IMR-90 (cell line): ENCODE measurements at regions not wholly inside any gene's neighbourhood (a gene's known extent, or its start where the extent isn't known, plus 50 kb on each side); places are given as distances from the start of the nearest gene placed in this dataset.

Experiments used
- ATAC-seq: fragments of 200-7000 bp; cut with Tn5 transposase; 2 replicates; pipeline ENCODE4 v1.9.1; 2020; ENCODE audit warnings: low read depth, mild to moderate bottlenecking, moderate library complexity
- BruUV-seq: library from RNA; stranded (reverse); fragments of 400-500 nt; replicated peaks from 2 replicates; lab custom pipeline; 2021; lab: Mats Ljungman, UMichigan
- CTCF ChIA-PET: fragments of 300-600 bp; formaldehyde crosslinking; extraction: SDS; loops from one replicate; lab custom pipeline; 2021; ENCODE audit warnings: antibody characterized with exemption; lab: Yijun Ruan, JAX
- POLR2A ChIA-PET: fragments of 300-600 bp; sonication (Branson Sonifier 250); formaldehyde crosslinking; loops from one replicate; lab custom pipeline; 2022; ENCODE audit warnings: antibody characterized with exemption; ENCODE audit not compliant: unreplicated experiment; lab: Charles Lee
- DNase-seq: peaks from one replicate; pipeline ENCODE4 v3.0.0; 2013
- H2AFZ ChIP-seq: replicated peaks from 2 replicates; pipeline ENCODE3; 2013; ENCODE audit warnings: low read length, mild to moderate bottlenecking; ENCODE audit not compliant: poor library complexity
- H2AK5ac ChIP-seq: 2 replicates; pipeline ENCODE4 v1.6.1; 2013; ENCODE audit warnings: low read depth, low read length, inconsistent platforms
- H2AK9ac ChIP-seq: replicated peaks from 2 replicates; pipeline ENCODE3; 2013; ENCODE audit warnings: mild to moderate bottlenecking, low read depth, low read length, moderate library complexity; ENCODE audit not compliant: poor library complexity
- H2BK120ac ChIP-seq: 2 replicates; pipeline ENCODE4 v1.6.1; 2013; ENCODE audit warnings: low read depth, low read length, inconsistent platforms
- H2BK15ac ChIP-seq: 3 replicates; pipeline ENCODE4 v1.6.1; 2013; ENCODE audit warnings: low read depth, low read length, inconsistent platforms
- H2BK20ac ChIP-seq: 2 replicates; pipeline ENCODE4 v1.6.1; 2013; ENCODE audit warnings: low read depth, mild to moderate bottlenecking, inconsistent platforms, low read length, moderate library complexity
- H2BK5ac ChIP-seq: 2 replicates; pipeline ENCODE4 v1.6.1; 2013; ENCODE audit warnings: mild to moderate bottlenecking, low read depth, low read length, inconsistent platforms; ENCODE audit not compliant: poor library complexity, severe bottlenecking
- H3K14ac ChIP-seq: replicated peaks from 2 replicates; pipeline ENCODE4 v1.6.1; 2013; ENCODE audit warnings: low read depth, low read length, inconsistent platforms
- H3K18ac ChIP-seq: 2 replicates; pipeline ENCODE4 v1.6.1; 2013; ENCODE audit warnings: low read depth, low read length, control low read depth
- H3K23ac ChIP-seq: 2 replicates; pipeline ENCODE4 v1.6.1; 2013; ENCODE audit warnings: low read depth, low read length, inconsistent platforms
- H3K27ac ChIP-seq: 2 replicates; pipeline ENCODE4 v1.5.1; 2013; ENCODE audit warnings: mild to moderate bottlenecking, control low read depth, low read length; ENCODE audit not compliant: insufficient read depth
- H3K27me3 ChIP-seq: 2 replicates; pipeline ENCODE4 v1.6.1; 2013; ENCODE audit warnings: low read length; ENCODE audit not compliant: control insufficient read depth, insufficient read depth
- H3K36me3 ChIP-seq: 2 replicates; pipeline ENCODE4 v1.6.1; 2013; ENCODE audit warnings: low read length, mixed read lengths; ENCODE audit not compliant: control insufficient read depth, insufficient read depth
- H3K4ac ChIP-seq: 2 replicates; pipeline ENCODE4 v1.6.1; 2013; ENCODE audit warnings: low read depth, low read length, inconsistent platforms
- H3K4me1 ChIP-seq: 2 replicates; pipeline ENCODE4 v1.6.1; 2013; ENCODE audit warnings: low read length, mixed read lengths; ENCODE audit not compliant: control insufficient read depth, insufficient read depth
- H3K4me2 ChIP-seq: 2 replicates; pipeline ENCODE4 v1.6.1; 2013; ENCODE audit warnings: low read depth, mild to moderate bottlenecking, control low read depth, low read length, moderate library complexity
- H3K4me3 ChIP-seq: 2 replicates; pipeline ENCODE4 v1.5.1; 2013; ENCODE audit warnings: low read depth, mild to moderate bottlenecking, control low read depth, low read length, moderate library complexity; ENCODE audit not compliant: insufficient read depth
- H3K56ac ChIP-seq: 2 replicates; pipeline ENCODE4 v1.6.1; 2013; ENCODE audit warnings: low read length, inconsistent platforms; ENCODE audit not compliant: insufficient read depth; ENCODE audit errors: extremely low read depth
- H3K79me1 ChIP-seq, 2 experiments: 2 replicates each; pipeline ENCODE4 v1.6.1; 2013; ENCODE audit warnings: low read length in 2 of 2, inconsistent platforms in 1 of 2, low read depth in 1 of 2
- H3K9ac ChIP-seq: 2 replicates; pipeline ENCODE4 v1.6.1; 2013; ENCODE audit warnings: low read depth, low read length, control low read depth
- H3K9me1 ChIP-seq: 2 replicates; pipeline ENCODE4 v1.6.1; 2013; ENCODE audit warnings: low read length, inconsistent platforms; ENCODE audit not compliant: insufficient read depth
- H3K9me3 ChIP-seq: 2 replicates; pipeline ENCODE4 v1.6.1; 2013; ENCODE audit warnings: low read length; ENCODE audit not compliant: control insufficient read depth, insufficient read depth
- H4K20me1 ChIP-seq: 2 replicates; pipeline ENCODE4 v1.6.1; 2013; ENCODE audit warnings: low read length, inconsistent platforms; ENCODE audit not compliant: insufficient read depth
- H4K5ac ChIP-seq: 2 replicates; pipeline ENCODE4 v1.6.1; 2013; ENCODE audit warnings: mild to moderate bottlenecking, low read depth, low read length, control low read depth
- H4K8ac ChIP-seq, 2 experiments: 2 replicates each; pipeline ENCODE4 v1.6.1; 2013; ENCODE audit warnings: low read depth in 2 of 2, low read length in 2 of 2, control low read depth in 1 of 2, inconsistent platforms in 1 of 2
- H4K91ac ChIP-seq: 2 replicates; pipeline ENCODE4 v1.6.1; 2013; ENCODE audit warnings: low read depth, low read length, inconsistent platforms; ENCODE audit not compliant: insufficient read depth
- BHLHE40 ChIP-seq: fragments of 150-350 bp; IDR thresholded peaks from 2 replicates; pipeline ENCODE4 v1.6.1; 2016; ENCODE audit warnings: mild to moderate bottlenecking, low read depth, low read length
- CEBPB ChIP-seq: IDR thresholded peaks from 2 replicates; pipeline ENCODE4 v1.6.1; 2012; ENCODE audit warnings: low read depth, low read length, improper control_type of control experiment
- CHD1 ChIP-seq: IDR thresholded peaks from 2 replicates; pipeline ENCODE4 v1.6.1; 2012; ENCODE audit warnings: low read depth, low read length, improper control_type of control experiment
- CTCF ChIP-seq: conservative IDR thresholded peaks from 2 replicates; pipeline ENCODE4 v1.5.1; 2012; ENCODE audit warnings: mild to moderate bottlenecking, low read depth, low read length, improper control_type of control experiment
- MAFK ChIP-seq: IDR thresholded peaks from 2 replicates; pipeline ENCODE4 v1.6.1; 2012; ENCODE audit warnings: low read depth, low read length, improper control_type of control experiment
- NFE2L2 ChIP-seq: fragments of 150-350 bp; IDR thresholded peaks from 2 replicates; pipeline ENCODE4 v1.6.1; 2016; ENCODE audit warnings: low read depth, mild to moderate bottlenecking, low read length
- POLR2A ChIP-seq: IDR thresholded peaks from 2 replicates; pipeline ENCODE4 v1.6.1; 2012; ENCODE audit warnings: mild to moderate bottlenecking, low read depth, low read length
- RFX5 ChIP-seq: IDR thresholded peaks from 2 replicates; pipeline ENCODE4 v1.8.0; 2012; ENCODE audit warnings: low read depth, mild to moderate bottlenecking, low read length, moderate library complexity
- WGBS, 2 experiments: methylation state at CpG; one replicate each; pipeline versions ENCODE4 v1.1.5 to v1.1.7; 2013; ENCODE audit warnings: missing lambda C conversion rate in 2 of 2; ENCODE audit not compliant: insufficient read length in 1 of 2; ENCODE audit errors: extremely low coverage in 2 of 2; 5-methylcytosine and 5-hydroxymethylcytosine counted together
- dilution Hi-C: fragments of 300-500 bp; cut with HindIII; formaldehyde crosslinking; loops from one replicate; pipeline ENCODE4 v1.14.3; 2018; ENCODE audit warnings: low sequenced_read_pairs; ENCODE audit not compliant: unreplicated experiment
- in situ Hi-C: fragments of 300-500 bp; cut with MboI; formaldehyde crosslinking; loops from 3 replicates; pipeline ENCODE4 v1.14.3; 2019; ENCODE audit warnings: low sequenced_read_pairs, inconsistent platforms, mixed read lengths
- intact Hi-C: fragments of 100-400 bp; cut with micrococcal nuclease; formaldehyde crosslinking; loops from 2 replicates; pipeline ENCODE4 v1.10.0; 2022

DNA sequence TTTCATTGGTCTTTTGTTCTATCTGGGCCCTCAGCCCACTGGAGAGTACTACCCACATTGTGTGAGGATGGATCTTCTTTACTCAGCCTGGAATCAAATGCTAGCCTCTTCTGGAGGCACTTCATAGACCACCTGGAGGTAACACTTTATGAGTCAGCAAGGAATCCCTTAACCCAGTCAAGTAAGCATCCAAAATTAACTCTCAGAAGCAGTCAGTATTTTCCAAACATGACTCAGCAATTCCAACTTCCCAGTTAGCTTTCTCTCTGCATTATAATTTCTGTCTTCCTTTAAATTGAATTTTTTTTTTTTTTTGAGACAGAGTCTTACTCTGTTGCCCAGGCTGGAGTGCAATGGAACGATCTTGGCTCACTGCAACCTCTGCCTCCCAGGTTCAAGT, 142.7 kb downstream of the ACKR3 start:
- in situ Hi-C loops, result no loop called here
- H2BK5ac ChIP-seq, result no peak overlapping the region
- ATAC-seq (no peak; the same call in 1 of the 2 replicates), DNase-seq (peak; percentile 23)
- H2BK15ac ChIP-seq, result no peak overlapping the region
- no peak overlapping the region for H4K8ac ChIP-seq
- H3K36me3 ChIP-seq, result no peaks in the 10 kb centered on the region
- H4K91ac ChIP-seq, result no peak overlapping the region
- intact Hi-C loops, result no loop called here
- H2BK120ac ChIP-seq, result no peak overlapping the region
- no peak overlapping the region for H3K9ac ChIP-seq
- H3K27me3 ChIP-seq, result peaks cover 14% of the 10 kb centered on the region
- H3K4me2 ChIP-seq, result no peak overlapping the region
- dilution Hi-C loops, result no loop called here
- no peaks in the 10 kb centered on the region for H3K4me1 ChIP-seq
- H3K4me3 ChIP-seq, result no peak overlapping the region
- H3K18ac ChIP-seq, result no peak overlapping the region
- no peaks in the 10 kb centered on the region; the same call in 1 of the 2 replicates for H3K9me3 ChIP-seq
- ChIA-PET POLR2A (no interaction called here), CTCF (no interaction called here)
- WGBS, 2 experiments, result no CpG with 5 or more reads among the region's 1 CpG
- no peak overlapping the region for H2AK5ac ChIP-seq
- no peak overlapping the region for H3K27ac ChIP-seq
- no TSS peak for BruUV-seq
- no peak overlapping the region for H3K56ac ChIP-seq
- H3K23ac ChIP-seq, result no peak overlapping the region
- no peak overlapping the region for H2BK20ac ChIP-seq
- H3K9me1 ChIP-seq, result 0 out of 2 replicates have a peak, but pooled peaks cover 2% of the 10 kb centered on the region
- H3K4ac ChIP-seq, result no peak overlapping the region
- H3K14ac ChIP-seq, result no peak overlapping the region
- no peak overlapping the region for H4K5ac ChIP-seq
- TF ChIP-seq CHD1, result no peak
- no peak for TF ChIP-seq BHLHE40
- TF ChIP-seq POLR2A, result no peak
- TF ChIP-seq RFX5, result no peak
- no peak for TF ChIP-seq CTCF
- TF ChIP-seq CEBPB, result no peak
- TF ChIP-seq MAFK, result peak; percentile 70
- peak; percentile 95 for TF ChIP-seq NFE2L2
- no peaks in the 10 kb centered on the region for H3K79me1 ChIP-seq
- no peak overlapping the region for H2AFZ ChIP-seq
- no peaks in the 10 kb centered on the region for H4K20me1 ChIP-seq
- H2AK9ac ChIP-seq, result no peak overlapping the region
